HG03469 (cell line): ENCODE measurements at regions not wholly inside any gene's neighbourhood (a gene's known extent, or its start where the extent isn't known, plus 50 kb on each side); places are given as distances from the start of the nearest gene placed in this dataset.

Experiments
- ATAC-seq: cut with Tn5 transposase; IDR thresholded peaks from one replicate; pipeline ENCODE4 v1.9.1; 2021; ENCODE audit warnings: mild to moderate bottlenecking, moderate library complexity, moderate number of reproducible peaks; ENCODE audit not compliant: unreplicated experiment

DNA sequence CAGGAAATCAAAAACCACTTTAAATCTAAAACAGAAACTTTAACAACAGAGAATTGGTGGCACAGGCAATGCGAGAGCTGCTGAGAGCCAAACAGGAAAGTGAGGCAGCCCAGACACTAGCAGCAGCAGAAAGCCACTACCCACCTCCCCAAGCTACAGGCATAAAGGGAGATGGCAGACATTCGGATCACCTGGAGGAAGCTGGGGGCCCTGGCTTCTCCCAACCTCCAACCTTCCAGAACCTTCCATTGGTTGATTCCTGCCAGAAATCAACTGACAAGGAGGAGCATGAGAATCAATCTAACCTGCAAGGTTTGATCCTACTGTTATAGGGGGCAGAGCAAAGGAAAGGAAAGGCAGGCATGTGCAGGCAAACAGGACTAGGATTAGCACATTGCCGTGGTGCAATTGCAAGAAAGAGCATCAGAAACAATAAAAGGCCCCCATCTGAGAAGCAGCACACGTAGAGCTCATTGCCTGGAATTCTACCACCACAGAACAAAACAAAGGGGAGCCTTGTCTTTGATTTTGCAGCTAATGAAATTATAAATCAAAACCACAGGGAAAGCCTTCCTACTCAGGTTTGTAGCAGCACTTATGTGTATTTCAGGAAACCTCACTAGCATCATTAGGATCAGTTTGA, 427.3 kb upstream of the RASGEF1B start:
- ATAC-seq, result no peak

DNA sequence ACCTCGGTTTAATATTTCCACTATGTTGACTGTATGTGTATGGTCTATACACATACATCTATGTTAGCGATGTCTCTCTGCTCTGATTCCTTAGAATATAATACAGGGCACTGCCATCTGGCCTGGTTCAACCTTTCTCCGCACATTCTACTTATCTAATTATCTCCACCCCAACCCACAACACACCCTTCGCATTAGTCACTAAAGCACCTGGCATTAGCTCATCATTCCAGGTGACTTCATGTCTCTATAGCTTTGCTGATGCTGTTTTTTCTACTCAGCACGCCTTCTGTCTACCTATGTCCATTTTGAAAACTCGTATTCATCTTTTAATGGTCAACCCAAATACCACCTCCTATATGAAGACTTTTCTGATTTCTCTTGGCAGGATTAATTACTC, 425.2 kb upstream of the RASGEF1B start:
- no peak for ATAC-seq

DNA sequence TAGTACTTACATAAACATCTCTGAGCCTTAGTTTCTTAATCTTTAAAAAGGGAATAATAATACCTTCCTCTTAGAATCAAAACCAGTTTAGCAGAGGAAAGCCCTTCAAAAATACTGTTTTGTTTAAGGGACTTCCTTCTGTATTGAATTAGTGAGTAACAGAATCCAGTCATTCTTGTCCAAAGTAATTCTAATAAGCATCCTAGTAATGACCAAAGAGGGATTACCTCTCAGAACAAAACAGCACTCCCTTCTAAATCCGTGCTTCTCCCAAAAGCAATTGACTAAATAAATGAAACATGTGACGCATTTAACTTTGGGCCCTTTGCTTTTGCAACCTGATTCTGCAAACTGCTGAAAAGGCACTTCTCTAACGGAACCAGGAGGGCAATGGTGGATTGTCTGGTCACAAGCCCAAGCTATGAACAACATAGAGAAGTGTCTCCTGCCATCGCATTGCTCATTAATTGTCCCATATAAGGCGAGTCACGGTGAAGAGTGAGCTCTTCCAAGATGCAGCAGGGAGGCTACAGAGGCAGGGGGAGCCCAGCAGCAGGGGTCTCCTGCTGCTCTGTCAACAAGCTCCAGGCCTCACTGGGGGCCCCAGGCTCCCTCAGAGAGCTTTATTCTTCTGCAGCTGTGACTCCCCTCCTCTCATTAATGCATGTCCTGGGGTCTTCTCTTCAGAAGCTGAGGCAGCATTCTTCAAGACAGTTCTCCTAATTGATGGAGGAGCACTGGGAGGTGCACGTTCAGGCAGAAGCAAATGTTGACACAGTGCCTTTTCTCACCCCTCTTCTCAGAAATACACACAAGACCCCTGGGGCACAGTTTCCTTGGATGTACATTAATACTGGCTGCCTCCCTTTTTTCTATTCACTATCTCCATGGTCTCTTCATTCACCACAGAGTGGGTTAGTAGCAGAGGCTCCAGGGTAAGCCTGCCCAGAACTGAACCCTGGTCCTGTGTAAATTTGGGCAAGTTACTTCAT, 419.6 kb upstream of the RASGEF1B start:
- ATAC-seq, result no peak

DNA sequence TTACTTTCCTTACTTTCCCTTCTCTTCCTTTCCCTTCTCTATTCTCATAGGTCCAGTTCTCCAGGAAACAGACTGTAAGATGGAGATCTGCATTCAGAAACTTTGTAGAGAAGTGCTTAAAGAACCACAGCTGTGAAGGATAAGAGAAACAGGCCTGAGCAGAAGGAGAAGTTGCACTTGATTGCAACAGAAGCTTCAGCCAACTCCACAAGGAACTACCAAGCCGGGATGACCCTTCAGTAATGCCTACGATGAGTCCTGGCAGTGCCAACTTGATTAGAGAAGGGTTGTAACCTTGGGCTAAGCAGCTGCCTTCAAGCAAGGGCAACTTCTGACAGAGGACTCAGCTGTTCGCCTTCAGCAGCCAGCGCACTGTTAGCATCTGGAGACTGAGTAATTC, 413.3 kb upstream of the RASGEF1B start:
- ATAC-seq, result no peak

DNA sequence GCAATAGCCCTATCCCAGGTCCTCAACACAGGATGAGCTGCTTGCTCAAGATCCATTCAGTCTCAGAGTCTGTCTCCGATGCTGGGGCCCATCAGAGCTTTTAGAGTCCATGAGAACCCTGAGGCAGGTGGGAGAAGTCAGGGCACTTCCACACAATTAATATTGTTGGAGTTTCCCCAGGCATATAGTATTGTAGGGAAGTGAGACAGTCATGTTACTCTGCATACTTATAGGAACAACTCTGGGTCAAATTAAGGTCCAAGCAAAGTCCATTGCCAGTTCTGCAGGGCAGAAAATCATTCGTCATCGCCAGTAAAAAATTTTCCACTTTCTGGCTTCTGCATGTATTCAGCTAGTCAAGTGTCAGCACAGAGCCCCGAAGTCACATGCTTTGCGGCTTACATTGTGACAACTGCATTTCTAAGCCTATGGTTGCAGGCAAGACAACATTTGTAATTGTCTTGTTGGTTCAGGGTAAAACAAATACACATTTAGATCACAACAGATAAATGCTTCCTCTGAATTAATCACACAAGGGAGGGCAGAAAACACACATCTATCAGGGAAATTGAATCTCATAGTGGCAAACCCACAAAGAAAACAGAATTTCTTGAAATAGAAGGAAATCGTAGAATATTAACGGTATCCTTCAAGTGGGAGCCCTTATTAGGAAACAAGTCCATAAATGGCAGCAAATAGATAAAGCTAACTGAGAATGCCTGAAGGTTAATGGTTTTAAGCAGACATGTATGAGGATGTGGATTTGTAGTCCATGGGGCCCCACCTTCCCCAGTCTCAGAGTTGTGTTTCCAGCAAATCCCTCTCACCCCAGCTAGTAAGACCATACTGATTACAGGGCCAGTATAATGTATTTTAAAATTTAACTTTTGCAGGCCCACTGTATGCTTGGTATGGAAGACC, 412.1 kb upstream of the RASGEF1B start:
- ATAC-seq, result no peak

DNA sequence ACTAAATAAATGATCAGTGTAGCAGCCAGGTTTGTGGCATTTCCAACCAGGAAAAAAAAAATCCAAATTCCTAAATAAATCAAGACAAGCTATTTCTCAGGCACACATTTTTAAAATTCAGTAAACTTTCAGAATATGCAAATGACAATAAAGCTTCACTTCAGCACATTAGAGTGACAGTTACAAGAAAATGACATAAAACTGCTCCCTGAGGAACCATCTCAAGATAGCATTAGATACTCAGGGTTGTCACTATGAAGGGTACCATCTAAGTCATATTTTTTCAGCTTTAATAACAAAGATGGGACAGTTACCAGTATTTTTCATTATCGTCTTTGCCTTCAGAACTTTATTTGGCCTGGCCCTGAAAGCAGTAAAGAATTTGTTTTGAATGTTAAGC, 411.3 kb upstream of the RASGEF1B start:
- no peak for ATAC-seq

DNA sequence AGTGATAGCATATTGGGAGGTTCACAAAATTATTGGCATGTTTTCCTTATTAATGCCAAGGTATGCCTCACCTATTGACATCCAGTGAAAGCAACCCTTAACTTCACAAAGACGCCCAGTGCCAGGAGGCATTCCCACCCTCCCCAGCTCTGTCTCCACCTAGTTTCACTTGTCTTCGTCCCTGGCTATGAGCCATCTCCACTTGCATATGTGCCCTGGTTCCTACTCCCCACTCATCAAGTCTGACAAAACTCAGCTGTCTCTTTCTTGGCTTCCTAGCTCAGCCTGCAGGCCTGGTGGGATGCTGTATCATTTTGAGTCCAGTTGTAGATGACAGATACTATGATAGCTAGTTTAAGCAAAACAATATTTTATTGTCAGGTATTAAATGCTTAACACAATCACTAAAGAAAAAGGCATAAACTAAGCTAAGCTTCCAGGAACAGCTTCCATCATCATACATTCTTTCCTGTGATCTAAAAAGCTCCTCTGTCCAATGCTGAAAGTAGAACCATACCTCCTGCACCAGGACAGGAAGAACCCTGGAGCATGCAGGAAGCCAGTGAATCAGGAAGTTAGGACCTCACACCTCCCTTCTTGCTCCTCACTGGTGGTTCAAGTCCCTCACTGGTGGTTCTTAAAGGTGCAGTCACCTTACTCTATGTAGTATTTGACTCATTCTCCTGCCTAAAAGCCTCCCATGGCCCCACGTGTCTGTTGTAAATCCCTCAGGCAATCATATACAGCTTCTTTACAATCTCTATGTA, 410.3 kb upstream of the RASGEF1B start:
- no peak for ATAC-seq

DNA sequence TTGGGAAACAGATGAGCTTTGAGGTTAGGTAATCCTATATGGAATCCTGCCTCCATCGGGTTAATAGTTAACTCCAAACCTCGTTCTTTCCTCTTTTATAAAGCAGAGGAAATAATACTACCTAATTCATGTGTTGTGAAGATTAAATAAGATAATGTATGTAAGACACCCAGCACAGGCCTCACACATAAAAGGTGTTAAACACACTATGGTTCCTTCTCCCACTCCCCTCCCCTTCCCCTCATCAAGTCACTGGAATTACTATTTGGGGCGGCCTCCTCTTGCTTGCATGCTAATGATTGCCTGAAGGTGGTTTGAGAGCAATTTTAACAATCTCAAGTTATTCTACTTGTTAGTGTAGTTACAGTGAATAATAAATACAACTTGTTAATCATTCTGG, 404.4 kb upstream of the RASGEF1B start:
- ATAC-seq, result no peak

DNA sequence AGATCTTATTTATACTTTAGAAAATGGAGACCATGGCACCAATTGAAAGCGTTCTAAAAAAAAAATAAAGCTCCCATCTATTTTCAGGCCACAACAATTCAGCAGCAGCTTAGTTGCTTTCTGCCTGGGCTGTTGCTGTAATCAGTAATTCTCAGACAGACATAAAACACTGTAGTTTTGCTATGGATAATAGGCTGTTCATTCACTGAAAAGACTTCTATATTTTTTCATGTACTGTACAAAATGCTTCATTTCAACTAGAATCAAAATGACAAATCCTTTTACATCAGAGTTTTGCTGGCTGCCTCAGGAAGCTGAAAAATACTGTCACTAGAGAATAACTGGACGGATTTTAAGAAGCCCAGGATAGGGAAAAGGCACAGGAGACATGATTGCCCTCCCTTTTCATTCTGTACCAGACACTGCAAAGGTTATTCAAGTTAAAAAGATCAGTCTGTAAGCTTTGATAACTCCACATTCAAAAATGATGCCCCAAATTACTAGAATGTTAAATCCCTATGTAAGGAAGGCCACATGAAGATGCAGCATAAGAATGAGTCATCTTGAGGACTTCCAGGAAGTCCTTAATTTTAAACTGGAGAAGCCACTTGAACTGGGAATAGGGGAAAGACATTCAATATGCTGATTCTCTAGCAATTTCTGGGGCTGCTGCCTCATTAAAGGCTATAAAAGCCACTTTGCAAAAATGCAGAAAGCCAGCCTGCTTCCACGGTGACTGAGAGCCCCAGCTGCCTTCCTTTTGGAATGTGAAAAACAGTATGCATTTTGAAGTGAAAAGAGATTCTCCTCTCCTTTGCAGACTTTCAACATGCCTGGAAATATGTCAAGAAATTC, 403.2 kb upstream of the RASGEF1B start:
- ATAC-seq, result no peak

DNA sequence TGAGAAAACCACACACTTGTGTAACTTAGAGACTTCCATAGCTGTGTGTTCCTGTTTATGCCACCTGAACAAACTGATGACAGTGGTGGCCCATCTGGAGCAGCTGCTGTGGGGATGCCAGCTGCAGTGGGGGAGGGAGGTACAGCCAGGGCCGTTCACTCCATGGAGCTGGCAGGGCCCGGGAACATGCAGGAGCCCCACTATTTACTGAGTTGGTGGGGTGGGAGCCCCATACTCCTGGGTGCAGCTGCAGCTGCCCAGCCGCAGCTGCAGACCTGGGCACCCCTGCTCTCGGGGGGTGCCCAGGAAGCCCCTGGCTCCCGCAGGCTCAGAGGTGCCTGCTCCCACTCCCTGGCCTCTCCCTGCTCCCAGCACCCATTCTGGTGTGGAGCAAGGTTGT, 398.6 kb upstream of the RASGEF1B start:
- ATAC-seq, result no peak

DNA sequence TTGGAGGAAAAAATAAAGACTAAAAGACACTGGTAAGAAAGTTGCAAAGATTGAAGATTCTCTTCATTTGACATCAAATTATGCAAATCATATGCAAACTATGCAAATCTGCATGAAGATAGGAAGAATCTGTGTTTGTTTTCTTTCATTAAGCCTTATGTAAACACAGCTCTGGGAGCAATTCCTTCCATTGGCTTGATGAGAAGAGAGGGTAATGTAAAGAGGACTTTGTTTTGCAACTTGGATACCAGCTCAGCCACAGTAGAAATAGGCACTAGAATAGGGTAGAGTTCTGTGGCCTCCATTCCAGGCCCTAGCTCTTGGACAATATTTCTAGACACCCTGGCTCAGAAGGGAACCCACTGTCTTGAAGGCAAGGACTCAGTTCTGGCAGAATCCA, 388.4 kb upstream of the RASGEF1B start:
- no peak for ATAC-seq

DNA sequence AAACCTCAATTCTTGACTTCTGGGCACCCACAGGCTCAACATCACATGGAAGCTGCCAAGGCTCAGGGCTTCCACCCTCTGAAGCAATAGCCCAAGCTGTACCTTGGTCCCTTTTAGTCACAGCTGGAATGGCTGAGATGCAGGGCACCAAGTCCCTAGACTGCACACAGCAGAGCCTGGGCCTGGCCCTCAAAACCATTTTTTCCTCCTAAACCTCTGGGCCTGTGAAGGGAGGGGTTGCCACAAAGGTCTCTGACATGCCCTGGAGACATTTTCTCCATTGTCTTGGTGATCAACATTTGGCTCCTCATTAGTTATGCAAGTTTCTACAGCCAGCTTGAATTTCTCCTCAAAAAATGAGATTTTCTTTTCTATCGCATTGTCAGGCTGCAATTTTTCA, 382.7 kb upstream of the RASGEF1B start:
- ATAC-seq, result no peak

DNA sequence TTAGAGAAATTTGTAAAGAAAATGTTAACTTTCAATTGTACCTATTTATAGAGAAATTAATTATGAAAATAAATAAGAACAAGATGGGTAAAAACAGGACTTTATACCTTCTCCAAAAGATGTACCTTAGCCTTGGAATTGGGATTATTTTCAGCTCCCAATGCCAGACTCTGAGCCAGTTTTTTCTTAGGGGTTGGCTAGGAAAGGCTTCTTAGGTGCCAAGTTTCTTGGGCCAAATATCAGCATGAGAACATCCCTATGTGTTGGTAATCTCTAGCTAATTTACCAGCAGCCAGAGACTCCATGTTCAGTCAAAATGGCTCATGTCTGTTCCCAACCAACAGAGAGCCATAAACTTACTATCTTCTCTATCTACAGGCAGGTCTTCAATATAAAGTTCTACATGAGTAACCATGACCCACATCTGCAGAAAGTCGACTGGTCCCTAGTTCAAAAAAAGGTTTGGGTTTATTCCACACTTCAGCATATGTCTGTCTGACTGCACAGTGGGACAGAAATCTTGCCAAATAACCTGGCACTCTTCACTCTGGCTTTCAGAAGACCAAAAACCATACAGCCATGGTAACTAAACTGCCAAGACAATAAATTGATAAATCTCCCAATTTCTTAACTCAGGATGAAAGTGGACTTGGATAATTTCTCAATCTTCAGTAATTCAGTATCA, 380.5 kb upstream of the RASGEF1B start:
- no peak for ATAC-seq

DNA sequence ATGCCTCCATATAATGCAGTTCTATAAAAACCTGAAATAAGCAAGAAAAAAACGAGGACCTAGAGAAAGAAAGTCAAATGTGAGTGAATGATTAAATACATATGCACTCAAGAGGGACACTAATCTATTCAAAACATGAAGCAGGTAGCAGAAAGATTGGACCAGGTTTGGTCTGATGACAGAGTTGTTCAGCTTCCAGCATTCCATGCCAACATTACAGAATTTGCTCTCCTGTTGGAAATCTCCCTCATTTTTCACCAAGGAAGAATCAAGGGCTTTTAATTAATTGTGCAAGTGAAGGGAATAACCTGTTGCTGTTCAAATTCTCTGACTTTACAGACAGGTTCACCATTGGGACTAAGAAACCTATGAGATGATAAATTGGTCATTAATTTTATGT, 379.0 kb upstream of the RASGEF1B start:
- ATAC-seq, result no peak

DNA sequence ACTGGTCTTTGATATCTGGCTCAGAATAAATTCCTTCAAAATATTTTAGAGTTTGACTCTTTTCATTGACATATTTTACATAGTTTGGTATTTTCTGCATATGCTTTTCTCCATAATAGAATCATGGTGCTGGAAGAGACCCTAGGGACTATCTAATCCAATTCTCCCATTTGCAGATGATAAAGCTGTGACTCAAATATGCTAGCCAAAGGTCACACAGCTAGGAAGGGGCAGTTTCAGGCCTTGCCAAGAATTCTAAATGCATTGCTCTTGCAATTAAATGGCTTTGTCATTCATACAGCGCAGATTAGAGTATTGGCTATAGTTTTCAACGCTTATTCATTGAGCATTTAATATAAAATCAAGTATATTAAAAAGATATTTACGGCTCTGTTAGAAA, 374.1 kb upstream of the RASGEF1B start:
- ATAC-seq, result no peak

DNA sequence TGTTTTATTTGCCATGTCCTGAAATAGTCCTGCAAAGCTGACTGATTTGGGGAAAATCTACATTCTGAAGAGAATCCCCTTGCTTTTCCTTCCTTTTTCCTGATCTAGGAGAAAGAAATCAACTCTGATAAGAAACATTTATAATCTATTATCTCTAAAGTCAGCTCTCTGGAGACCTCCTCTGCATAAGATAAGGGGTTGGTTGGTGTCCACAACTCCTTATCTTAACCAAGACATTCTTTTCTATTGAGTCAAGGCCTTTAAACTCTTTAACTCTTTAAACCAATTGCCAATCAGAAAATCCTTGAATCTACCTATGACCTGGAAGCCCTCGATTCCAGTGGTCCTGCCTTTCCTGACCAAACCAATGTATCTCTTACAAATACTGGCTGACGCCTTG, 373.6 kb upstream of the RASGEF1B start:
- ATAC-seq, result no peak

DNA sequence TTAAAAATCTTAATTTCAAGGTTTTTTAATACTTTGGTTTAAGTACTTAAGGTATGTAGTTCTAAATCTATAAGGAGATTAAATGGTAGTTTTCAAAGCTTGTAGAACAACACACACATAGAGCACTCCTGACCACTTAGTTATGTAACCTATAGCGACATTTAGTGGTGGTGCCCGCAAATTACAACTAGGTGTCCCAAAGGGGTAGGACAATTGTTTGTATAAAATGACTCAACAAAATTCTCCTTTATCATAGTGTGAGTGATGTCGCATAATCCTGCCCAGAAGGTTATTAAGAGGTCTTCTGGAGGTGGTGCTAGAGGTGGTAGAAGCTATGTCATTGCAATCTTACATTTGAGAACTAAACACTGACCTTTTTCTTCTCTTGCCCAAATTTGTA, 373.0 kb upstream of the RASGEF1B start:
- peak; percentile 82 for ATAC-seq

DNA sequence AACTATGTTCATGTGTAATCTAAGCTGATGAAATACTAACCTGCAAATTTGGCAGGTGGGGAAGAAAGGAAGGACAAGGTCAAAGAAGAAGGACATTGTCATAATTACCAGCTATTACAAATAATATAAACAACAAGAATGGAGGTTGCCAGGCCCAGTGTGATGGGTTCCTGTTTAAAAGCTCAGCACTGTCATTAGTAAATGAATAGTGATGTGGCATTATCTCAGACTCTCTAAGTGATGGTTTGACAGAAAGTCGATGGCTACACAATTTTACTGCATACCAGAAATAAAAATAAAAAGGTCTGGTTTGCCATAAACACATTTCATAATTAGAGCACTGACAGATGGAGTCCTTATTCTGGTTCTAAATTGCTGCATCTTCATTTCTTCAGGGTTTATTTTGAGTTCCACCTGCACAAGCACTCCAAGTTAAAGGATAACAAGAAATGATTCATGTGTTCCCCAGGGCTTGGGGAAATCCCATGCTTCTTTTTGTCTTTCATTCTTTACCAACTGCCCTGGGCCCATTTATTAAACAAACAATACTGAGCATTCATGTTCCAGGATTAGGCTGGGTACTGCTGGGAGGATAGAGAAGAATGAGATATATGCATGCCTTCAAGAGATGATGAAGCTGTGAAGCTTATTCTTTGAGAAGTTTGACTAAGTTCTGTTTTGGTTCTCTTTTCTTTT, 367.8 kb upstream of the RASGEF1B start:
- no peak for ATAC-seq
